D721Med (cell line): ENCODE measurements at regions not wholly inside any gene's neighbourhood (a gene's known extent, or its start where the extent isn't known, plus 50 kb on each side); places are given as distances from the start of the nearest gene placed in this dataset.

Experiments used
- DNase-seq: peaks from one replicate; pipeline ENCODE4 v3.0.0; 2011; ENCODE audit warnings: low spot score; ENCODE audit not compliant: insufficient read length
- FAIRE-seq: peaks from 2 replicates; lab custom pipeline; 2011; peaks lifted over from hg19 to GRCh38; lab: Jason Lieb, UNC
- CTCF ChIP-seq: IDR thresholded peaks from 2 replicates; pipeline ENCODE4 v1.5.1; 2012; ENCODE audit warnings: mild to moderate bottlenecking, control low read depth; ENCODE audit not compliant: insufficient read depth; ENCODE audit errors: missing control alignments

GRCh38 chr6:14348389-14348788 lies 230.8 kb downstream of the CD83 start:
- TF ChIP-seq CTCF: no peak
- FAIRE-seq: no peak
- DNase-seq: no peak

- FAIRE-seq: no peak
- no peak for TF ChIP-seq CTCF
- DNase-seq: no peak
Observed at GRCh38 chr6:14349507-14349906, 231.9 kb downstream of the CD83 start.

GRCh38 chr6:14350210-14350609 lies 232.6 kb downstream of the CD83 start:
- DNase-seq (no peak), FAIRE-seq (no peak)

GRCh38 chr6:14353281-14353680 lies 235.7 kb downstream of the CD83 start:
- no peak for DNase-seq
- no peak for TF ChIP-seq CTCF
- no peak for FAIRE-seq

More at GRCh38 chr6:14350210-14350609, 232.6 kb downstream of the CD83 start:
- no peak for TF ChIP-seq CTCF

GRCh38 chr6:14353798-14354197 lies 236.2 kb downstream of the CD83 start:
- no peak for DNase-seq
- no peak for FAIRE-seq
- no peak for TF ChIP-seq CTCF

GRCh38 chr6:14354919-14355572 lies 237.5 kb downstream of the CD83 start:
- DNase-seq (no peak), FAIRE-seq (no peak)
- no peak for TF ChIP-seq CTCF

GRCh38 chr6:14359438-14359837 lies 241.9 kb downstream of the CD83 start:
- TF ChIP-seq CTCF: no peak
- FAIRE-seq: no peak

More at GRCh38 chr6:14359438-14359837, 241.9 kb downstream of the CD83 start:
- no peak for DNase-seq
